Osteocyte (in vitro differentiated cells): ENCODE measurements at regions not wholly inside any gene's neighbourhood (a gene's known extent, or its start where the extent isn't known, plus 50 kb on each side); places are given as distances from the start of the nearest gene placed in this dataset.

Experiments
- DNase-seq: peaks from one replicate; pipeline ENCODE4 v3.0.0; 2021; ENCODE audit warnings: mixed read lengths; ENCODE audit not compliant: unreplicated experiment; ENCODE audit errors: extremely low spot score
- H3K27ac Mint-ChIP-seq: one replicate; pipeline ENCODE4 v1.8.0; 2021; ENCODE audit warnings: mild to moderate bottlenecking, mixed read lengths; ENCODE audit not compliant: unreplicated experiment
- H3K27me3 Mint-ChIP-seq: one replicate; pipeline ENCODE4 v1.8.0; 2021; ENCODE audit warnings: mixed read lengths; ENCODE audit not compliant: unreplicated experiment
- H3K36me3 Mint-ChIP-seq: one replicate; pipeline ENCODE4 v1.8.0; 2021; ENCODE audit warnings: mixed read lengths; ENCODE audit not compliant: unreplicated experiment
- H3K4me1 Mint-ChIP-seq: one replicate; pipeline ENCODE4 v1.8.0; 2021; ENCODE audit warnings: mixed read lengths; ENCODE audit not compliant: unreplicated experiment
- H3K4me3 Mint-ChIP-seq: one replicate; pipeline ENCODE4 v1.8.0; 2021; ENCODE audit warnings: mild to moderate bottlenecking, moderate library complexity, mixed read lengths; ENCODE audit not compliant: unreplicated experiment
- H3K9me3 Mint-ChIP-seq: one replicate; pipeline ENCODE4 v1.8.0; 2021; ENCODE audit warnings: mixed read lengths; ENCODE audit not compliant: unreplicated experiment
- CTCF ChIP-seq: fragments of 200-600 bp; sonication (generic); IDR thresholded peaks from 2 replicates; pipeline ENCODE4 v1.5.0; 2021; ENCODE audit warnings: antibody characterized with exemption, mild to moderate bottlenecking, moderate library complexity

GRCh38 chr5:109944461-109944860, 254.7 kb downstream of the MAN2A1 start:
- Mint-ChIP-seq H3K9me3 (peaks cover 5% of the 10 kb centered on the region), H3K27ac (no peak overlapping the region), H3K4me3 (no peak overlapping the region), H3K36me3 (no peaks in the 10 kb centered on the region), H3K4me1 (peaks cover 29% of the 10 kb centered on the region), H3K27me3 (no peaks in the 10 kb centered on the region)
- TF ChIP-seq CTCF: no peak
- no peak for DNase-seq

GRCh38 chr5:109945097-109945678, 255.5 kb downstream of the MAN2A1 start:
- no peak for DNase-seq
- H3K4me1 Mint-ChIP-seq: peaks cover 29% of the 10 kb centered on the region
- H3K36me3 Mint-ChIP-seq: no peaks in the 10 kb centered on the region
- no peak overlapping the region for H3K4me3 Mint-ChIP-seq
- no peak overlapping the region for H3K27ac Mint-ChIP-seq
- H3K27me3 Mint-ChIP-seq: no peaks in the 10 kb centered on the region
- H3K9me3 Mint-ChIP-seq: no peaks in the 10 kb centered on the region
- no peak for TF ChIP-seq CTCF

GRCh38 chr5:109945723-109946480, 256.2 kb downstream of the MAN2A1 start:
- Mint-ChIP-seq H3K27ac (no peak overlapping the region), H3K27me3 (no peaks in the 10 kb centered on the region), H3K9me3 (no peaks in the 10 kb centered on the region), H3K36me3 (no peaks in the 10 kb centered on the region), H3K4me3 (no peak overlapping the region), H3K4me1 (peaks cover 29% of the 10 kb centered on the region)
- DNase-seq: no peak
- TF ChIP-seq CTCF: no peak

GRCh38 chr5:109946610-109947009, 256.9 kb downstream of the MAN2A1 start:
- Mint-ChIP-seq H3K4me1 (peaks cover 29% of the 10 kb centered on the region), H3K27ac (peak overlapping the region; percentile 8), H3K9me3 (no peaks in the 10 kb centered on the region), H3K4me3 (no peak overlapping the region), H3K36me3 (no peaks in the 10 kb centered on the region), H3K27me3 (no peaks in the 10 kb centered on the region)
- no peak for TF ChIP-seq CTCF
- DNase-seq: no peak

- no peaks in the 10 kb centered on the region for H3K27me3 Mint-ChIP-seq
- peaks cover 29% of the 10 kb centered on the region for H3K4me1 Mint-ChIP-seq
- no peak for DNase-seq
- H3K9me3 Mint-ChIP-seq: no peaks in the 10 kb centered on the region
- no peak for TF ChIP-seq CTCF
- H3K36me3 Mint-ChIP-seq: no peaks in the 10 kb centered on the region
- H3K4me3 Mint-ChIP-seq: no peak overlapping the region
- no peak overlapping the region for H3K27ac Mint-ChIP-seq
Observed at GRCh38 chr5:109947667-109948066, 257.9 kb downstream of the MAN2A1 start.
